WTC11 (cell line): ENCODE measurements at regions not wholly inside any gene's neighbourhood (a gene's known extent, or its start where the extent isn't known, plus 50 kb on each side); places are given as distances from the start of the nearest gene placed in this dataset.

Experiments used
- ATAC-seq: fragments of 200-7000 bp; cut with Tn5 transposase; 2 replicates; pipeline ENCODE4 v1.10.0; 2021; ENCODE audit warnings: mild to moderate bottlenecking, moderate library complexity
- CTCF ChIA-PET: fragments of 300-600 bp; sonication (Branson Sonifier 250); formaldehyde crosslinking; loops from one replicate; lab custom pipeline; 2021; ENCODE audit warnings: antibody characterized with exemption; lab: Charles Lee
- POLR2A ChIA-PET: fragments of 350-600 bp; sonication (Branson Sonifier 250); formaldehyde crosslinking; loops from one replicate; lab custom pipeline; 2021; ENCODE audit warnings: antibody characterized with exemption; lab: Charles Lee
- DNase-seq: peaks from one replicate; pipeline ENCODE4 v3.0.0; 2021; ENCODE audit warnings: low spot score
- H3K27ac Mint-ChIP-seq: 2 replicates; pipeline ENCODE4 v1.8.0; 2021; ENCODE audit warnings: mixed read lengths
- H3K27me3 Mint-ChIP-seq: 2 replicates; pipeline ENCODE4 v1.8.0; 2021; ENCODE audit warnings: low read depth, mild to moderate bottlenecking, moderate library complexity, mixed read lengths
- H3K36me3 Mint-ChIP-seq: 2 replicates; pipeline ENCODE4 v1.8.0; 2021; ENCODE audit warnings: mixed read lengths
- H3K4me1 Mint-ChIP-seq: 2 replicates; pipeline ENCODE4 v1.8.0; 2022; ENCODE audit warnings: mixed read lengths
- H3K4me3 Mint-ChIP-seq: 2 replicates; pipeline ENCODE4 v1.8.0; 2021; ENCODE audit warnings: mild to moderate bottlenecking, moderate library complexity, mixed read lengths
- H3K9me3 Mint-ChIP-seq: 2 replicates; pipeline ENCODE4 v1.8.0; 2021; ENCODE audit warnings: mixed read lengths
- ATF1 ChIP-seq: sonication (generic); formaldehyde crosslinking; IDR thresholded peaks from 2 replicates; pipeline ENCODE4 v1.8.1; 2023; ENCODE audit warnings: mild to moderate bottlenecking, moderate library complexity, missing genetic modification reagents
- CBFB ChIP-seq: sonication (generic); formaldehyde crosslinking; IDR thresholded peaks from 2 replicates; pipeline ENCODE4 v1.8.1; 2022; ENCODE audit warnings: mild to moderate bottlenecking, low read depth, missing genetic modification reagents
- CDX4 ChIP-seq: fragments of 250-450 bp; sonication (Bioruptor Pico); IDR thresholded peaks from 2 replicates; pipeline ENCODE4 v1.9.0; 2021; ENCODE audit warnings: moderate library complexity, mild to moderate bottlenecking, inconsistent platforms, borderline replicate concordance
- GTF2I ChIP-seq: fragments of 250-450 bp; sonication (Bioruptor Pico); conservative IDR thresholded peaks from 2 replicates; pipeline ENCODE4 v1.4.0; 2021; ENCODE audit warnings: mild to moderate bottlenecking
- HMGXB4 ChIP-seq: sonication (generic); formaldehyde crosslinking; IDR thresholded peaks from 2 replicates; pipeline ENCODE4 v1.8.1; 2023; ENCODE audit warnings: mild to moderate bottlenecking, moderate library complexity, missing genetic modification reagents
- JUN ChIP-seq: sonication (generic); formaldehyde crosslinking; IDR thresholded peaks from 2 replicates; pipeline ENCODE4 v1.8.0; 2023; ENCODE audit warnings: mild to moderate bottlenecking, missing genetic modification reagents
- MAX ChIP-seq: sonication (generic); formaldehyde crosslinking; IDR thresholded peaks from 2 replicates; pipeline ENCODE4 v1.8.0; 2022; ENCODE audit warnings: mild to moderate bottlenecking, missing genetic modification reagents
- MLX ChIP-seq: sonication (generic); formaldehyde crosslinking; IDR thresholded peaks from 2 replicates; pipeline ENCODE4 v1.8.1; 2023; ENCODE audit warnings: mild to moderate bottlenecking, missing genetic modification reagents, moderate library complexity
- MXD4 ChIP-seq: fragments of 250-450 bp; sonication (Bioruptor Pico); IDR thresholded peaks from 2 replicates; pipeline ENCODE4 v1.8.0; 2021; ENCODE audit warnings: mild to moderate bottlenecking, moderate library complexity, borderline replicate concordance
- NFE2L1 ChIP-seq: sonication (generic); formaldehyde crosslinking; IDR thresholded peaks from 2 replicates; pipeline ENCODE4 v1.8.1; 2023; ENCODE audit warnings: missing genetic modification reagents
- NFYB ChIP-seq: sonication (generic); formaldehyde crosslinking; conservative IDR thresholded peaks from 2 replicates; pipeline ENCODE4 v1.8.0; 2022; ENCODE audit warnings: low read depth, missing genetic modification reagents
- NR3C1 ChIP-seq: sonication (generic); formaldehyde crosslinking; conservative IDR thresholded peaks from 2 replicates; pipeline ENCODE4 v1.8.1; 2023; ENCODE audit warnings: low read depth, mild to moderate bottlenecking, missing genetic modification reagents
- PRDM15 ChIP-seq: sonication (generic); formaldehyde crosslinking; IDR thresholded peaks from 2 replicates; pipeline ENCODE4 v1.8.0; 2022; ENCODE audit warnings: missing genetic modification reagents
- SMAD4 ChIP-seq: sonication (generic); formaldehyde crosslinking; IDR thresholded peaks from 2 replicates; pipeline ENCODE4 v1.8.0; 2022; ENCODE audit warnings: mild to moderate bottlenecking, missing genetic modification reagents
- SOX15 ChIP-seq: fragments of 250-450 bp; sonication (Bioruptor Pico); IDR thresholded peaks from 2 replicates; pipeline ENCODE4 v1.9.0; 2021; ENCODE audit warnings: mild to moderate bottlenecking
- STAT6 ChIP-seq: sonication (generic); formaldehyde crosslinking; conservative IDR thresholded peaks from 2 replicates; pipeline ENCODE4 v1.8.1; 2023; ENCODE audit warnings: mild to moderate bottlenecking, low read depth, missing genetic modification reagents, moderate library complexity
- TEAD1 ChIP-seq: sonication (generic); formaldehyde crosslinking; IDR thresholded peaks from 2 replicates; pipeline ENCODE4 v1.8.0; 2022; ENCODE audit warnings: mild to moderate bottlenecking, missing genetic modification reagents
- ZBTB43 ChIP-seq: sonication (generic); formaldehyde crosslinking; IDR thresholded peaks from 2 replicates; pipeline ENCODE4 v1.8.1; 2023; ENCODE audit warnings: mild to moderate bottlenecking, missing genetic modification reagents
- ZNF423 ChIP-seq: fragments of 250-450 bp; sonication (Bioruptor Pico); IDR thresholded peaks from 2 replicates; pipeline ENCODE4 v2.1.2; 2022; ENCODE audit warnings: mild to moderate bottlenecking, moderate library complexity
- ZNF425 ChIP-seq: fragments of 250-450 bp; sonication (Bioruptor Pico); conservative IDR thresholded peaks from 2 replicates; pipeline ENCODE4 v1.9.0; 2021; ENCODE audit warnings: mild to moderate bottlenecking
- ZNF512 ChIP-seq: sonication (generic); formaldehyde crosslinking; IDR thresholded peaks from 2 replicates; pipeline ENCODE4 v1.8.1; 2022; ENCODE audit warnings: missing genetic modification reagents, borderline replicate concordance
- ZNF671 ChIP-seq: fragments of 250-450 bp; sonication (Bioruptor Pico); IDR thresholded peaks from 2 replicates; pipeline ENCODE4 v1.8.0; 2021; ENCODE audit warnings: mild to moderate bottlenecking

- POLR2A ChIA-PET, result no interaction called here
- TF ChIP-seq CBFB (CRISPR knock-in tag) (no peak), STAT6 (no peak), ZNF423 (CRISPR knock-in tag) (no peak), MXD4 (CRISPR knock-in tag) (no peak), JUN (CRISPR knock-in tag) (no peak), NFYB (CRISPR knock-in tag) (no peak), MLX (CRISPR knock-in tag) (no peak), CDX4 (CRISPR knock-in tag) (no peak), SMAD4 (CRISPR knock-in tag) (no peak), HMGXB4 (CRISPR knock-in tag) (no peak), ATF1 (CRISPR knock-in tag) (no peak), ZNF425 (CRISPR knock-in tag) (no peak), ZNF512 (CRISPR knock-in tag) (no peak)
- TF ChIP-seq, all 79 proteins: peak for 0
- H3K4me1 Mint-ChIP-seq, result 0 out of 2 replicates have a peak, but pooled peaks cover 5% of the 10 kb centered on the region
- ATAC-seq, result no peak
- no peak overlapping the region for H3K27ac Mint-ChIP-seq
- H3K27me3 Mint-ChIP-seq, result peaks cover under 1% of the 10 kb centered on the region
- no peak for DNase-seq
- H3K4me3 Mint-ChIP-seq, result no peak overlapping the region
- no peaks in the 10 kb centered on the region for H3K9me3 Mint-ChIP-seq
- H3K36me3 Mint-ChIP-seq, result no peaks in the 10 kb centered on the region
- CTCF ChIA-PET, result no interaction called here
Measured at GRCh38 chr9:21686738-21687137, 115.7 kb upstream of the MTAP start.

GRCh38 chr9:21687351-21687750, 115.1 kb upstream of the MTAP start:
- Mint-ChIP-seq H3K27me3 (peaks cover 6% of the 10 kb centered on the region), H3K36me3 (no peaks in the 10 kb centered on the region), H3K4me3 (no peak overlapping the region), H3K9me3 (no peaks in the 10 kb centered on the region)
- ChIA-PET CTCF (no interaction called here), POLR2A (no interaction called here)
- ATAC-seq (no peak), DNase-seq (no peak)
- TF ChIP-seq ZBTB43 (CRISPR knock-in tag) (no peak), NR3C1 (CRISPR knock-in tag) (no peak), TEAD1 (CRISPR knock-in tag) (no peak), NFE2L1 (CRISPR knock-in tag) (no peak), MAX (CRISPR knock-in tag) (no peak), SOX15 (no peak), ZNF671 (CRISPR knock-in tag) (no peak), PRDM15 (CRISPR knock-in tag) (no peak), GTF2I (CRISPR knock-in tag) (no peak)
- TF ChIP-seq, all 79 proteins: peak for 0
- Mint-ChIP-seq H3K27ac (no peak overlapping the region), H3K4me1 (0 out of 2 replicates have a peak, but pooled peaks cover 5% of the 10 kb centered on the region)
